Left forelimb (tissue), 1 donor: ENCODE measurements at regions not wholly inside any gene's neighbourhood (a gene's known extent, or its start where the extent isn't known, plus 50 kb on each side); places are given as distances from the start of the nearest gene placed in this dataset.
"Not testable (repeated sequence)": the region's sequence is repeated elsewhere in the genome, so short reads cannot be mapped to it uniquely, and the experiment has no call there.

Experiments
- DNase-seq: peaks from one replicate; pipeline ENCODE4 v3.0.0-alpha.2; 2018; ENCODE audit warnings: low spot score

DNA sequence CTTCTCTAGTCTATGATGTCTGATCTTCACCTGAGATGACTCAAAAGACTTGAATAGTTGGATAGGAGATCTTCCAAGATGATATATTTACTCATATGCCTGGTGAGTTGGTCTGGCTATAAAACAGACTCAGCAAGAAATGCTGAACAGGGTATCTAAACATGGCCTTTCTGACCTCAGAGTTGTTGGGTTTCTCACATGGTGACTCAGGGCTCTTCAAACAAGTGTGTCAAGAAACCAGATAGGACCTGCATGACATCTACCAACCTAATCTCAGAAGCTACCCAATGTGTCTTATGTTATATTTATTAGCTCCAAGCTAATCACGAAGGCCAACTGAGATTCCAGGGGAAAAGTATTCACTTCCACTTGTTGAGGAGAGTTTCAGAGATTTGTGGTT is 1477.3 kb downstream of the CDH8 start:
- DNase-seq, result no peak

DNA sequence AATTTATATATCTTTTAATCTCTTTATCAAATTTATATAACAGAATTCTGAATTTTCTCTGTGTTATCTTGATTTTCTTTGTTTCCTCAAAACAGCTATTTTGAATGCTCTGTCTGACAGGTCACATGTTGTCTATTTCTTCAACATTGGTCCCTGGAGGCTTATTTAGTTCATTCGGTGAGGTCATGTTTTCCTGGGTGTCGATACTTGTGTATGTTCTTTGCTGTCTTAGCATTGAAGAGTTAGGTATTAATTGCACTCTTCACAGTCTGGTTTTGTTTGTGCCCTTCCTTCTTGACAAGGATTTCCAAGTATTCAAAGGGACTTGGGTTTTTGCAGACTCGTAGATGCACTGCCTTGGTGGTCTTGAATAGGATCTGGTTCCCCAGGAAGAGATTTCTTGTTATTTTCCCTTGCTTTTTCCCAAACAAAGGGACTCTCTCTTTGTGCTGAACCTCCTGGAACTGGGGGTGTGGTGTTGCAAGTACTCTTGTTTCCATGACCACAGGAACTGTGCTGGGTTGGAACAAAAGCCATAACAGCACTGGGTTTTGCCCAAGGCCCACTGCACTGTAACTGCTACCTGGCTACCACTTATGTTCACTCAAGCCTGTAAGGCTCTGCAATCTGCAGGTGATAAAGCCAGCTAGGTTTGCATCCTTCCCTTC is 1483.0 kb downstream of the CDH8 start:
- DNase-seq, result no peak

DNA sequence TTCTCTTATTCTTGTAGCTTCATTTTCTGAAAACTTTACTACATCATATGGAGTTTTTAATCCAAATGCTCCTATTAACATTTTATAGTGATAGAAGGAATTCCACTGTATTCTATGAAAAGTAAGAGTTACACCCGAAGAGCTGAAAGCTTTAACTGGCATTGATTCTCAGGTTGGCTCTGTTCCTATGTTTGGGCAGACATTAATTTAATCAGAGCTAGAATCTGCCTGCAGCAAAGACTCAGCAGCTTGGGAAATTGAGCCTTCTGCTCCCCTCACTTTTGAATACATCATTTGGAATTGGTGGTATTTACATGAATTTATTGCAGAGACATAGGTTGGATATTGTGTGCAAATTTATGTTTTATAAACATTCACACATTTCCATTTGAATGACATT is 1494.7 kb downstream of the CDH8 start:
- no peak for DNase-seq

DNA sequence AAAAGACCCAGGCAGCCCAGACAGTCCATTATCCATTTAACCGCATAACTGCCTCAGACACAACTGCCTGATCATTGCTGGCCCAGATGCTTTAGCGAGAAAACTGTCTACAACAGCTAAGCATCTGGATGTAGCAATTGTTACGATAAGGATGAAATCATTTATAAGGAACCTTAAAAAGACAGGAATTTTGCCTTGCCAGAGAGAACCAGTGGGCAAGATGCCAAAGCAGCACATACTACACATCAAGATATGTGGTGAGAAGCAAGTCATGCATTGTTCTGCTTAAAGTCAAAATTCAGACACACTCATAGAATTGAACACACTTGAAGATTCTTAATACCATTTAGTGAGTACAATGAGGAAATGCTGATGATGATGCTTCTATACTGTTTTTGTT is 1525.3 kb downstream of the CDH8 start:
- no peak for DNase-seq

DNA sequence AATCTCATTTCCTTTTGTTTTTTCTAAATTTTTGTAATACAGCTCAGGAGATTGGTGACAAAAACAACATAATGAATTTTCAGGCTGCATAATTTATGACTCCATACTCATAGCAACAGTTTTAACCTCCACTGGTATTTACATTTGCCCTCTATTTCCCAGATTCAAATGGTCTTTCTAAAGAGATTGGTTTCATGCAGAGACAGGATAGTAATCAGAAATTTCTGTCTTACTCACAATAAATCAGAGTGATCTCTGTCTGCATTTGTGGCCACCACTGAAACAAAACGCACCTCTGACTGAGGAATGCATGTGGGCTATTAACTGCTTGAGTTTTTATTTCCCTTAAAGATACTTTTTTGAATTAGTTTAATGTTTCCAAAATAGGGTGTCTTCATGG is 1526.0 kb downstream of the CDH8 start:
- no peak for DNase-seq

DNA sequence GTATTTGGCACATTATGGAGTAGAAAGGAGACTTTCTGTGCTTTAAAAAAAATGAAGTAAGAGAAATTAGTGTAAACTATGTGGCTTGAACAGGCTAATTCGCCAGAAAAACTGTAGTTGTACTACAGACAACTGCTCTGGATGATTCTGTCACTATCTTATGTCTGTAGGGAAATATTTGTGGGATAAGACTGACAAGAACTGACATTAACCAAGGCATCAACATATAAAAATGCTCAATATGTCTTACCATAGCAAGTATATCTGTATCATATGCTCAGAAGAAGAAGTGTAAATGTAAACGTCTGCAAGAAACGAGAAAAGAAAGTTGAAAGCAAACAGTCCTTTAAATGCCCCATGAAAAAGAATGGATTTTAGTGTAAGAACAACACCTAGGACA is 1545.0 kb downstream of the CDH8 start:
- no peak for DNase-seq

DNA sequence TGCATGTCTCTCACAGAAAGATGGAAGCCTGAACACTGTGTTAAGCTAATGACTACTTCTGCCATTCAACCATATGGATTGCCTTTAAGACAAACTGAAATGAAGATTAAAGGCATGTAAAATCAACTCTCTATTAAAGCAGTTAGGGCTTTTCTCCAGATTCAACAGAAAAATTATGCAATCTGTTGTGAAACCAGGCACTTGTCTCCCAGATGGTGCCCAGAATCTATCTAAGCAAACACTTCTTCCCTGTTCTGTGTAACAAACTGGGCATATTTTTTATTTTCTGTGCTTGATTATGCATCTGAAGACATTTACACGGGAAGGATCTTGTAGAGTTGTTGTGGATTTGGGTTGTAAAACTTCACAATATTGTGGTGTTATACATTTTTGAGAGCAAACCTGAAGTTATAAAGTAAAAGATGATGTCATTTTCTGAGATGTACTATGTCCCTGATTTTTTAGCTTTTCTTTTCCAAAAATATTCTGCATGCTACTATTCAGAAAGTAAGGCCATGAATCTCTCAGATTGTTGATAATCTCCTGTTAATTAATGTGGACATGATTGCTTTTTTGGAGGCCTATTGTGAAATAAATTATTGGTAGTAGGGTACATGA is 1550.3 kb downstream of the CDH8 start:
- no peak for DNase-seq

DNA sequence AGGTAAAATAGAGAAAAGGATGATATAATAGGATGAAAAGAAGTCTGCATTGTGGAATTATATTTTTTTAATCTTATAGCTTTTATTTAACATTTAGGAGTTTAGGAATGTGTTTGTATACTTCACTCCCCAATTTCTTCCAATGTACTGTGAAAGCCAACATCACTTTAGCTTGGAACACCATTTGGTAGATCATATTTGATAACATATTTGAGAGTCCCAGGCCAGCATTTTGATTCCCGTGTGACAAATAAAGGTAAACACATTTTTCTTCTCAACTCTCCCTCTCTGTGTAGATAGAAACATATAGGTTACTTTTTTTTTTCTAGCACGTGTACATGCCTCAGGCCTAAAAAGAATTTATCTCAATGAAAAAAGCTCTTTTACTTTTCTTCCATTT is 1551.3 kb downstream of the CDH8 start:
- no peak for DNase-seq

DNA sequence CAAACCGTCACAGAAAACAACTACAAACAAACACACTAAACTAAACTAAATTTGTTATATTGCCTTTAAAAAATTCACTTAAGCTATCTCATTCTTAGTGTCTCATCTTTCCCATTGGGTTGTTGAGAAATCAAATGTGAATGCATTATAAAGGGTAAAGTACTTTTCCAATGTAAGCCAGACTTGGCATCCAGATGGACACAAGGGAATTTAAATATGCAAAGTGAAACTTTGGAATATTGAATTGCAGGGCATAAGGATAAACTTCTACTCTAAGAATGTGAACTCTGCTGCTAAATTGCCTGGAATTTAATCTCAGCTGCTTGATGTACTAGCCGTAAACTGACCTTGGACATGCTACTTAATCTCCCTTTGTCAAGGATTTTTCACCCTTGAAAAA is 1554.6 kb downstream of the CDH8 start:
- DNase-seq, result no peak

DNA sequence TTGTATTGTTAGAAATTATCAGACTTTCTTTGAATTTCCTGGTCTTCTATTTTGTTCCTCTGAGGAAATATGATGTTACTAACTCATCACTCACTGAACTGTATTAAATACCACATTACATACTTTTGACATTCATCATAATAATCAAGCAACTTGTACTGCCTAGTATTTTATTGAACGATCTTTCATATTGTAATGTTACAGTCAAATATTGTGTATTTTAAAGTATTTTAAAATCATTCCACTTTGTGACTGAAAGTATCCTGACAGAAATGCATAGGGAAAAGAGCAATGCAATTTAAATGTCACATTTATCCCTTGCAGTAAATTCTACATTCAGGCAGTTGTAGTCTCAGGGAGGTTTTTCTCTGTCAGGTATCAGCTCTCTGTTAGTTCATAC is 1557.4 kb downstream of the CDH8 start:
- DNase-seq, result no peak

DNA sequence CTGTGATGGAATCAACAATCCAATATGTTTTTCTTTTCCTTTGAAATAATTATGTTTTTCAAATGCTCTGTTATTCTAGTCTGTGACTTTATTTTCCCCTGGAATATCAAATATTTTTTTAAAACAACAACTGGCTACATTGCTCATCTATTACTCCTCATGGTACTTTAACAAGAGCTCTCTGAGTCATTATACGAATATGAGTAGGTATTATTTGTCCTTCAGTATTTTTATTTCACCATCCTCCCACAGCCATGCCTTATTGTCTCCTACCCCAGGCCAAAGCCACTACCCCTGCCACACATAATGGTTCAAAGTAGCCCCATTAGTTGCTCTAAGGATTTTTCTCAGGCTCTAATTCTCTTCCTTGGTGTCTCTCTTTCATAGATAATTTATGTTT is 1572.3 kb downstream of the CDH8 start:
- DNase-seq, result no peak

DNA sequence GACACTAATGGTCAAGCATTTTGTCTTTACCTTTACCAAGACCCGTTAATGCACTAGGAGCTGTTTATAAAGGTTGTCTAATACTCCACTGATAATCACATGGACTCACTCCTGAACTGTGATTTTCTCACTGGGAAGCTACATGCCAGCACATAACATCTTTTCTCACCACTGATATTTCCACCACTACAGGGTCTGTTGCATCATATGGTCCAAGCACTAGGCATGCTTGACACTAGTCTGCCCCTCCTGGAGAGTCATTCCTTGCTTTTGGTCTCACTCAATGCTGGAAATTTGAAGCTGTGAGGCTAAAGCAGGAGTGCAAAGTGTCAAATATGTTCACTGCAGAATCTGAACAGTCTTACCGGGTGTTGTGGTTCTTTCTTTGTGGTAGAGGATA is 1576.8 kb downstream of the CDH8 start:
- no peak for DNase-seq

DNA sequence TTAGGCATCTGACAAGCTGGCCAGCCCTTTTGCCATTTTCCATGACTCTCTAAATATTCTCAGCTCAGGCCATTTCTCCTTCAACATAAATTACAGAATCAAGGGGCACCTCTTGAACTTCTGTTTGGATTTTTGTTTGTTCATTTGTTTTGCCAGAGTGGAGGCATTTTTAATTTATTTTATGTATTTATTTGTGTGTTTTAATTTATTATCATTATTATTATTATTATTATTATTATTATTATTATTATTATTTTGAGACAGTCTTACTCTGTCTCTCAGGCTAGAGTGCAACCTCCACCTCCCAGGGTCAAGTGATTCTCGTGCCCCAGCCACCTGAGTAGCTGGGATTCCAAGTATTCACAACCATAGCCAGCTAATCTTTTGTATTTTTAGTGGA is 1578.0 kb downstream of the CDH8 start:
- DNase-seq, result no peak

DNA sequence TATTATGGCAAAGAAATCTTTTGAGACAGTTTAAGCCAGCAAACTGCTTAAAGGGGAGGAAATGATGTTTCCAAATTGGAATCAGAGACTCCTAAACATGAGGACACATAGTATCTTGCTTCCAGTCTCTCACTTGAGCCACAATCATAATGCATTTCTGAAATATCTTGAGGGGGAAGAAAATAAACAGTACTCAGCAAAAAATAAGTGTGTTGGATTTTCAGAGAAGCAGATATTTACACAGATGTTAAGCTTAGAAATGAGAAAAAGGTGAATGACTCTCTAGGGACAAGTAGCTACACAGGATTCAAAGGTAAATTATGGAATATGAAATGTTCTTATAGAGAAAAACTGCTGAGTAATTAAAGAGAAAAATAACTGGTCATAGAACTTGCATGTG is 1583.6 kb downstream of the CDH8 start:
- no peak for DNase-seq

DNA sequence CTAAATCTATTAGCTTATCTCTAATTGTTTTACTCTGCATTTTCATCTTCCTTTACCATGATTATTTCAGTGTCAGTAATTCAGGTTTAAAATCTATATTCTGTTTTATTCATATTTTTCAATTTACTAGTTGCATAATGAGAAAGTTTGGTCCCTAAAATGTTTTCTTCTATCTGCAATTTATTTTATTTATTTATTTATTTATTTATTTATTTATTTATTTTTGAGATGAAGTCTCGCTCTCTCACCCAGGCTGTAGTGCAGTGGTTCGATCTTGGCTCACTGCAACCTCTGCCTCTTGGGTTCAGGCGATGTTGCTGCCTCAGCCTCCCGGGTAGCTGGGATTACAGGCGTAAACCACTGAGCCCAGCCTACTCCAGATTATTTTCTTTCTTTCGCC is 1597.3 kb downstream of the CDH8 start:
- DNase-seq, result no peak

DNA sequence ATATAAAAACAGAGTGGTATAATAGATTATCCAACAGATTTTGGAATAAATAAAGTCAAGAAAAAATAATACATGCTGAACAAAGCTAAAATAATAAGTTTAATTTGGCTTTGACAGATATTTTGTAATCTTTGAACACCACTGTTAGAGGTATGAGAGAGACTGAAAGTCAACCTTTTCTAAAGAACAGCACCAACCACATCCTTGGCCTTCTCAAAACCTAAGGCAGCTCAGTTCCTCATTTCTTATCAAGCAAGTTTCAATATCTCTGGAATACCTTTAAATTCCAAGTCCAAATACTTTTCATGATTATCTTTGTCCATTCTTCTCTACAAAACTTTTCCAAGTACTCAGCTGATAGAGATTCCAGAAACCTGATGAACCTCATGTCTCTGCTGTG is 1603.8 kb downstream of the CDH8 start:
- DNase-seq, result no peak

DNA sequence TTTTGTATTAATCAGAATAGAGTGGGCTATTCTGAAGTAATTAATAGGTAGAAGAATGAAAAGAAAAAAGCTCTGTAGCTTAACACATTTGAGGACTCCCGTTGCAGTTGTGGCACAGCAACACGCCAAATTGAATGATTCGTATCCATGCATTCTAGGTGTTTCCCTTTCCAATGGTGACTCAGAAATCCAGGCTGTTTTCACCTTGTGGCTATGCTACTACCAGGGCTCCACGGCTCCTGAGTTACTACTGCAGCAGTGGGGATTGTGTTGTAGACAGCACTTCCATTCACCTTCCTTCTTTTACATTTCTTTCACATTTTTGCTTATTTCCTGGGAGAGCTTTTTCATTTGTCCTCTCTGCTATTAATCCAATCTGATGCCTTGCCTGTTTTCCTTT is 1616.4 kb downstream of the CDH8 start:
- no peak for DNase-seq

DNA sequence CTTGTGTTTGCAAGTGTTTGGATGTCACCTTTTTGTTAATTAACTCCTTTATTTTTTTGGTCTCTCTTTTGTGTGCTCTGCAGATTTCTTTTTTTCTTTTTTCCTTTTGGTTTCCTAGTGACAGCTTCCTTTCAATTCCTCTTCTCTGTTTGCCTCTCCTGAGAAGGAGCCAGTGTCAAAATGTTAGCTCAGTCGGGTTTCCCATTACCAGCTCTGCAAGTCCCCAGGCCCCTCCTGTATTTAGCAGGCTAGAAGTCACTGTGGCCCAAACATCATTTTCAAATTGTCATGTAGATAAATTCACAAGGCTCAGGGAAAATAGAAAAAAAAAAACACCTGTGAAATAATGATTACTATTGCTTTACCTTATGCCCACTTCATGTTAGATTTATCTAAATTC is 1621.6 kb downstream of the CDH8 start:
- no peak for DNase-seq

DNA sequence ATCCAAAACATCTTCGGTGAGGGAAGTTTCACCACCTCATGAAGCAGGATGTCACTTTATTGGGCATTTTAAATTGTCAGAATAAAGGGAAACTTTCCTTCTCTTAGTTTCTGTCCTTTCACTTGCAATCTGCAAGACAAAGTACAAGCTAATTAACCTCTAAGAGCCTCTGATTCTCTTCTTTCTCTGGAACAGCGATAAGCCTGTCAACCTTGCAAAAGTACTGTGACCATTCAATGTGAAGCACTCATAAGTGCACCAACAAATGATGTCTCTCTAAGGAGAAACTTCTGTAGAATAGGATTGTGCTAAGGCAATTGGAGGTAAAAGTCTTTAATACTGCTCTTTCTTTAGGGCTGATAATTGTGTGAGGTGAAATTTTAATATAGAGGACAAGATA is 1622.3 kb downstream of the CDH8 start:
- DNase-seq, result no peak

DNA sequence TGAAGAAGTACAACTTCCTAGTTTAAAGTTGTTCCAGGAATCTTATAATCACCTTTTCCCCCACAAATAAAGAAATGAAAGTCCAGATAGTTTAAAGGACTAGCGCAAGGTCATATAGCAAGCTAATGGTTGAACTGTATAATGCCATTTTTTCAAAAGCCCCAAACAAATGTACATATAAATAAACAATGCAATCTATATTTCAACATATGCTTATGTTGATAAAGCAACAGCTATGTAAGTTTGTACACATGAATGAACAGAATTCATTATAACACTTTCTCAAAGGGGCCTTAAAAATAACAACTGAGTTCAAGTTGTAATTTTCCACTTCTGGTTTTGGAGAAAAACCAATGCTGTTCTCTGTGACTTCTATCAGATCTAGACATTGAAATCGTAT is 1628.6 kb downstream of the CDH8 start:
- no peak for DNase-seq

DNA sequence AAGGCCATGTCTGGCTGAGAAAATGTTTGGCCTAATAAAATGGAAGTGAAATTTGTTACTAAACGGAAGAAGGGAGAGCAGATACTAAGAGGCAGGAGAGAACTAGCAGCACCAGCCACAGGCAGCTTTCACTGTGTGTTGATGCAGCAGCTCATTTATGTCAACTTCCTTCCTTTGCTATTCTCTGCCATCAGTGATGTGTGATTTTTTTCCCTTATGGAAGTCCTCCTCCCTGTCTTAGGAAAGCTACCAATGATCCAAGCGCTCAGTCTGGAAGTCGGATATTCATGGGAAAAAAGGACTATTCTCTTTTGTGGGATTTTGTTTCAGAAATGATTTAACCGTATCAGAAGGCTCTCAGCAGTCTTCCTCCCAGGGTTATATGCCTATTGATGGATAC is 1629.2 kb downstream of the CDH8 start:
- no peak for DNase-seq

DNA sequence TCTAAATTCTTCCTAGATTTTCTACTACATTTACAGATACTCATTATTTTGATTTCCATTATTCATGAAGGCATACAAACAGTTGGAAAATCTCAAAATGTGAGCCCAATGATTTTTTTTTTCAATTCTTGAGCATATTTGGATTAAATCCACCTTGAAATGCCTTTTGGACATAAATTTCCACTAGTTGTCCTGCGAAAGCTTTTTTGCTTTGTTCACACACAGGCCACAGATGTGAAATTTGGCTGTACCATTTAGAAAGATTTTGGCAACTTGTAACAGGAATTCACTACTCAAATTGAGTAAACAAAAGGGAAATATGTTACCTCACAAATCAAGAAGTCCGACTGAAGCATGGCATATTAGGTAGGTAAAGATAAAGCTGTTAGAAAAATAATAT is 1631.0 kb downstream of the CDH8 start:
- no peak for DNase-seq

DNA sequence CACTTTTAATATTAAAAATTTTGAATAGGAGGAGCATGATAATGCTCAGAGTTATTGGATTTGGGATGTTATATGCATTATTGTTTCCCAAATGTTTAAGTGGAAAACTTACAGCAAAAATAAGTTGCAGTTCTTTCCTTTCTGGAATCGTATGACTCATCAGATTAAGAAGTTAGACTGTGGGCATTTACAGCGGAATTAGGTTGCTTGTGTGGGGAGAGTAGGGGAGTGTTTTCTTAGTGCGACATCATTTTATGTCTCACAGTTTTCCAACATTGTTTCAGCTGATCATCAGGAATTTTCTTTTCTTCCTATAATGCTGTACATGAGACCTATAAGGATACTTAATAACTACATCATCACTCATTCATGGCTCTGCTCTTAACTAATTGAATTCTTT is 1631.8 kb downstream of the CDH8 start:
- no peak for DNase-seq

DNA sequence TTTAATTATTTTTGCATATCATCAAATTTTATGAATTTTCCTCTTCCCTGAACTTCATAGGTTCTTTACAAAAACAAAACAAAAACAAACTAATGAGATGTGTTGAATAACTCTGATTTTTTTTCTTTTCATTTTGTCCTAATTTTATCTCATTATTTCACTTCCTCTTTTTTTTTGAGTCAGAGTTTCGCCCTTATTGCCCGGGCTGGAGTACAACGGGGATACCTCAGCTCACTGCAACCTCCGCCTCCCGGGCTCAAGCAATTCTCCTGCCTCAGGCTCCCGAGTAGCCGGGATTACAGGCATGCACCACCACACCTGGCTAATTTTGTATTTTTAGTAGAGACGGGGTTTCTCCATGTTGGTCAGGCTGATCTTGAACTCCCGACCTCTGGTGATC is 1633.3 kb downstream of the CDH8 start:
- DNase-seq, result not testable (repeated sequence)
